ENCODE measurements at regions not wholly inside any gene's neighbourhood (a gene's known extent, or its start where the extent isn't known, plus 50 kb on each side); places are given as distances from the start of the nearest gene placed in this dataset.

GRCh38 chr7:36080843-36081242 is 72.2 kb upstream of the EEPD1 start:
- Histone ChIP-seq H3K4me2 (ENCODE audit: insufficient read depth, low read length) (no peak overlapping the region), H3K27ac (ENCODE audit: extremely low read depth, low read depth, low read length) (no peak overlapping the region), H3K9me3 (replicated peaks; ENCODE audit: control insufficient read depth, insufficient read depth, low read depth, low read length) (no peaks in the 10 kb centered on the region), H2AFZ (ENCODE audit: low read depth, low read length) (no peak overlapping the region), H3K9ac (ENCODE audit: insufficient read depth in 1 of 2, low read depth in 2 of 2, low read length in 2 of 2) (no peak overlapping the region), H3K79me2 (ENCODE audit: control insufficient read depth, insufficient read depth, low read length) (no peaks in the 10 kb centered on the region), H3K4me1 (replicated peaks in 1 of 2; ENCODE audit: control insufficient read depth in 2 of 2, insufficient read depth in 2 of 2, low read length in 2 of 2) (peaks cover 0 to 13% of the 10 kb centered on the region in 2 experiments; a peak in 2 of 5 replicates), H3K27me3 (ENCODE audit: control insufficient read depth in 2 of 2, insufficient read depth in 2 of 2, low read length in 2 of 2) (peaks cover 14 to 67% of the 10 kb centered on the region in 2 experiments), H3K36me3 (ENCODE audit: control insufficient read depth, insufficient read depth, low read length) (no peaks in the 10 kb centered on the region), H4K20me1 (replicated peaks; ENCODE audit: control insufficient read depth, insufficient read depth, low read length) (no peaks in the 10 kb centered on the region; the same call in 1 of the 2 replicates), H3K4me3 (no peak overlapping the region), H3K9me1 (ENCODE audit: control insufficient read depth, insufficient read depth, low read length) (no peaks in the 10 kb centered on the region)
- in situ Hi-C loops (cut with MboI): no loop called here
- no peak for DNase-seq (ENCODE audit: extremely low read depth in 1 of 4, low spot score in 3 of 4)
- no peak for ATAC-seq
- WGBS (ENCODE audit: insufficient coverage, low coverage, missing lambda C conversion rate): 1% methylated on average over 5 of the region's 5 CpGs
- intact Hi-C loops (cut with micrococcal nuclease): no loop called here
- TF ChIP-seq ZBTB7A (IDR thresholded peaks at IDR 0.05; ENCODE audit: borderline replicate concordance, control insufficient read depth, low read depth, low read length): no peak
- TF ChIP-seq FOS (IDR thresholded peaks at IDR 0.05; ENCODE audit: extremely low read depth, insufficient read length): no peak
- TF ChIP-seq NR4A1 (CRISPR knock-in tag; IDR thresholded peaks at IDR 0.05): no peak
- TF ChIP-seq NR4A1 (tag; IDR thresholded peaks at IDR 0.05): no peak
- TF ChIP-seq RCOR1 (IDR thresholded peaks at IDR 0.05; ENCODE audit: borderline replicate concordance in 1 of 2, low read depth in 2 of 2, low read length in 2 of 2): no peak
- TF ChIP-seq ELK3 (CRISPR knock-in tag; IDR thresholded peaks at IDR 0.05): no peak
- TF ChIP-seq MAFG (tag; conservative IDR thresholded peaks at IDR 0.05): no peak
- no peak for TF ChIP-seq ELF2 (CRISPR knock-in tag; IDR thresholded peaks at IDR 0.05)
- no peak for TF ChIP-seq CHAMP1 (IDR thresholded peaks at IDR 0.05)
- no peak for TF ChIP-seq ZNF707 (CRISPR knock-in tag; conservative IDR thresholded peaks at IDR 0.05)
- TF ChIP-seq NFE2 (IDR thresholded peaks at IDR 0.05; ENCODE audit: low read depth): no peak
- TF ChIP-seq LARP7 (IDR thresholded peaks at IDR 0.05): no peak
- no peak for TF ChIP-seq CBFA2T3 (IDR thresholded peaks at IDR 0.05)
- no TSS peak for BruUV-seq (replicated peaks)
- no peak for FAIRE-seq
- CTCF ChIA-PET (ENCODE audit: low intra/inter-chr PET ratio): no interaction called here
- POLR2A ChIA-PET: interaction anchor here (0.6 kb wide), 1 partner anchor 11 kb away, joined by 3 read pairs; no protein-coding TSS in a partner anchor
